K562 (cell line): ENCODE measurements at regions not wholly inside any gene's neighbourhood (a gene's known extent, or its start where the extent isn't known, plus 50 kb on each side); places are given as distances from the start of the nearest gene placed in this dataset.

Experiments used
- ATAC-seq: fragments of 200-7000 bp; cut with Tn5 transposase; 3 replicates; pipeline ENCODE4 v1.9.1; 2020; ENCODE audit warnings: moderate library complexity
- BruUV-seq: library from RNA; stranded (reverse); fragments of 400-500 nt; replicated peaks from 2 replicates; lab custom pipeline; 2021; lab: Mats Ljungman, UMichigan
- CTCF ChIA-PET: fragments of 300-600 bp; formaldehyde crosslinking; extraction: SDS; loops from one replicate; lab custom pipeline; 2021; ENCODE audit warnings: low intra/inter-chr PET ratio; lab: Yijun Ruan, JAX
- POLR2A ChIA-PET: fragments of 300-600, 350-650 bp; sonication (Branson Sonifier 250); formaldehyde crosslinking; extraction: SDS; loops from one replicate; lab custom pipeline; 2021; ENCODE audit warnings: antibody characterized with exemption, inconsistent platforms; lab: Yijun Ruan, JAX
- DNase-seq, 4 experiments: peaks; one replicate each; pipeline versions ENCODE4 v3.0.0 to v3.0.0-alpha.2; 2011 to 2018; ENCODE audit warnings: low spot score in 3 of 4, mixed read lengths in 3 of 4; ENCODE audit errors: extremely low read depth in 1 of 4
- FAIRE-seq: peaks from 2 replicates; lab custom pipeline; 2011; peaks lifted over from hg19 to GRCh38; lab: Jason Lieb, UNC
- H2AFZ ChIP-seq: 2 replicates; pipeline ENCODE4 v1.6.0; 2011; ENCODE audit warnings: low read depth, low read length, control low read depth, inconsistent platforms
- H3K27ac ChIP-seq: fragments of 200-600 bp; 3 replicates; pipeline ENCODE4 v1.8.0; 2011; ENCODE audit warnings: low read depth, mild to moderate bottlenecking, control low read depth, inconsistent platforms, low read length, moderate library complexity, mixed read lengths; ENCODE audit errors: extremely low read depth
- H3K27me3 ChIP-seq, 2 experiments: fragments of 300-600 bp in 1 of 2; 2 replicates in 1 of 2; 3 replicates in 1 of 2; pipeline versions ENCODE4 v1.6.0 to v1.8.0; 2011; ENCODE audit warnings: inconsistent platforms in 2 of 2, low read length in 2 of 2, mild to moderate bottlenecking in 1 of 2, mixed read lengths in 1 of 2, moderate library complexity in 1 of 2; ENCODE audit not compliant: control insufficient read depth in 2 of 2, insufficient read depth in 2 of 2
- H3K36me3 ChIP-seq: fragments of 300-600 bp; 3 replicates; pipeline ENCODE4 v1.8.0; 2011; ENCODE audit warnings: mild to moderate bottlenecking, low read length, inconsistent platforms; ENCODE audit not compliant: control insufficient read depth, insufficient read depth
- H3K4me1 ChIP-seq, 2 experiments: fragments of 200-600 bp in 1 of 2; replicated peaks in 1 of 2; 2 replicates in 1 of 2; 3 replicates in 1 of 2; pipeline versions ENCODE4 v1.5.1 to v1.8.0; 2011; ENCODE audit warnings: inconsistent platforms in 2 of 2, low read length in 2 of 2, mild to moderate bottlenecking in 1 of 2, mixed read lengths in 1 of 2, moderate library complexity in 1 of 2; ENCODE audit not compliant: control insufficient read depth in 2 of 2, insufficient read depth in 2 of 2
- H3K4me2 ChIP-seq: 2 replicates; pipeline ENCODE4 v1.6.1; 2011; ENCODE audit warnings: low read length, control low read depth, inconsistent platforms, mixed read lengths; ENCODE audit not compliant: insufficient read depth
- H3K4me3 ChIP-seq: fragments of 200-600 bp; sonication (generic), shearing (Covaris generic); 2 replicates; pipeline ENCODE4 v1.5.1; 2016; ENCODE audit warnings: control low read depth, inconsistent platforms
- H3K79me2 ChIP-seq: fragments of 200-600 bp; 3 replicates; pipeline ENCODE4 v1.8.0; 2011; ENCODE audit warnings: low read length, inconsistent platforms; ENCODE audit not compliant: control insufficient read depth, insufficient read depth
- H3K9ac ChIP-seq, 2 experiments: 2 replicates each; pipeline versions ENCODE4 v1.6.0 to v1.6.1; 2011; ENCODE audit warnings: low read depth in 2 of 2, low read length in 2 of 2, control low read depth in 1 of 2, inconsistent platforms in 1 of 2, mild to moderate bottlenecking in 1 of 2, mixed read lengths in 1 of 2; ENCODE audit not compliant: insufficient read depth in 1 of 2
- H3K9me1 ChIP-seq: one replicate; pipeline ENCODE4 v1.6.0; 2011; ENCODE audit warnings: inconsistent platforms, mild to moderate bottlenecking, low read length, moderate library complexity; ENCODE audit not compliant: control insufficient read depth, insufficient read depth
- H3K9me3 ChIP-seq: replicated peaks from 2 replicates; pipeline ENCODE4 v1.5.1; 2011; ENCODE audit warnings: low read depth, low read length, inconsistent platforms; ENCODE audit not compliant: control insufficient read depth, insufficient read depth
- H4K20me1 ChIP-seq: replicated peaks from 2 replicates; pipeline ENCODE4 v1.6.1; 2011; ENCODE audit warnings: low read length, inconsistent platforms, mixed read lengths; ENCODE audit not compliant: control insufficient read depth, insufficient read depth
- ASH1L ChIP-seq: fragments of 450-650 bp; IDR thresholded peaks from 2 replicates; pipeline ENCODE4 v1.6.1; 2018; ENCODE audit warnings: borderline replicate concordance, mild to moderate bottlenecking, low read depth; ENCODE audit not compliant: partially characterized antibody
- CTCFL ChIP-seq: IDR thresholded peaks from 2 replicates; pipeline ENCODE4 v1.6.1; 2011; ENCODE audit warnings: borderline replicate concordance, low read depth, mild to moderate bottlenecking, moderate library complexity, low read length; ENCODE audit not compliant: insufficient read depth, poor library complexity, severe bottlenecking
- MGA ChIP-seq: fragments of 450-650 bp; IDR thresholded peaks from 2 replicates; pipeline ENCODE4 v1.6.1; 2016; ENCODE audit warnings: mild to moderate bottlenecking, moderate library complexity
- NR2F6 ChIP-seq: fragments of 450-650 bp; formaldehyde crosslinking; IDR thresholded peaks from 2 replicates; pipeline ENCODE4 v1.4.0; 2020; ENCODE audit warnings: mild to moderate bottlenecking
- SMC3 ChIP-seq: conservative IDR thresholded peaks from 2 replicates; pipeline ENCODE4 v1.6.1; 2011; ENCODE audit warnings: low read depth, low read length, improper control_type of control experiment; ENCODE audit not compliant: insufficient read depth
- SNRNP70 ChIP-seq: fragments of 200-400 bp; formaldehyde crosslinking; optimal IDR thresholded peaks from 2 replicates; pipeline ENCODE3; 2017; ENCODE audit warnings: low read depth, low read length
- TEAD2 ChIP-seq: fragments of 450-650 bp; IDR thresholded peaks from 2 replicates; pipeline ENCODE4 v1.6.1; 2016; ENCODE audit warnings: missing genetic modification characterization, control low read depth, missing compliant biosample characterization
- ZNF695 ChIP-seq: fragments of 450-650 bp; formaldehyde crosslinking; IDR thresholded peaks from 2 replicates; pipeline ENCODE4 v1.4.0; 2020; ENCODE audit warnings: mild to moderate bottlenecking, moderate library complexity
- ZNF785 ChIP-seq: fragments of 250-450 bp; sonication (Bioruptor Pico); IDR thresholded peaks from 2 replicates; pipeline ENCODE4 v1.4.0; 2020; ENCODE audit warnings: mild to moderate bottlenecking
- ZSCAN32 ChIP-seq: fragments of 450-650 bp; formaldehyde crosslinking; IDR thresholded peaks from 2 replicates; pipeline ENCODE4 v1.4.0; 2020; ENCODE audit warnings: mild to moderate bottlenecking, moderate library complexity
- WGBS: fragments of 100-300 bp; shearing (Covaris generic); methylation state at CpG from one replicate; pipeline ENCODE4 v1.1.6; 2016; ENCODE audit warnings: low coverage, mixed read lengths; ENCODE audit not compliant: insufficient coverage; ENCODE audit errors: missing lambda C conversion rate; 5-methylcytosine and 5-hydroxymethylcytosine counted together
- in situ Hi-C: fragments of 300-500 bp; cut with MboI; formaldehyde crosslinking; loops from 4 replicates; pipeline ENCODE4 v1.15.0; 2018; ENCODE audit warnings: inconsistent platforms, mixed read lengths
- intact Hi-C: fragments of 100-400 bp; cut with micrococcal nuclease; formaldehyde crosslinking; loops from 2 replicates; pipeline ENCODE4 v1.14.2; 2022

- Histone ChIP-seq H3K4me3 (no peak overlapping the region), H3K27me3 (peaks cover 5 to 9% of the 10 kb centered on the region in 2 experiments; a peak in 3 of 5 replicates), H3K79me2 (no peaks in the 10 kb centered on the region), H3K4me1 (no peaks in the 10 kb centered on the region), H3K4me2 (no peak overlapping the region), H4K20me1 (peaks cover 3% of the 10 kb centered on the region; the same call in 1 of the 2 replicates), H2AFZ (no peak overlapping the region), H3K36me3 (no peaks in the 10 kb centered on the region), H3K9ac (no peak overlapping the region), H3K9me3 (no peaks in the 10 kb centered on the region), H3K9me1 (no peaks in the 10 kb centered on the region), H3K27ac (no peak overlapping the region)
- ChIA-PET POLR2A (no interaction called here), CTCF (no interaction called here)
- BruUV-seq, result no TSS peak
- in situ Hi-C loops (no loop called here), intact Hi-C loops (no loop called here)
- WGBS, result under 1% methylated on average over 10 of the region's 10 CpGs
- ATAC-seq (no peak), FAIRE-seq (no peak), DNase-seq (no peak)
- no peak for TF ChIP-seq SMC3
- TF ChIP-seq ZNF785 (CRISPR knock-in tag), result no peak
- TF ChIP-seq ASH1L, result no peak
- no peak for TF ChIP-seq SNRNP70
- TF ChIP-seq ZSCAN32 (CRISPR knock-in tag), result no peak
- TF ChIP-seq ZNF695 (CRISPR knock-in tag), result no peak
- TF ChIP-seq NR2F6, result no peak
- TF ChIP-seq MGA, result no peak
- no peak for TF ChIP-seq TEAD2 (tag)
- TF ChIP-seq CTCFL, result no peak
Observed at GRCh38 chr16:73886426-73886825, 410.2 kb upstream of the PSMD7 start.
